HG03175 (cell line): ENCODE measurements at regions not wholly inside any gene's neighbourhood (a gene's known extent, or its start where the extent isn't known, plus 50 kb on each side); places are given as distances from the start of the nearest gene placed in this dataset.

Experiments
- ATAC-seq: cut with Tn5 transposase; IDR thresholded peaks from one replicate; pipeline ENCODE4 v1.9.1; 2021; ENCODE audit warnings: mild to moderate bottlenecking, moderate library complexity; ENCODE audit not compliant: unreplicated experiment

DNA sequence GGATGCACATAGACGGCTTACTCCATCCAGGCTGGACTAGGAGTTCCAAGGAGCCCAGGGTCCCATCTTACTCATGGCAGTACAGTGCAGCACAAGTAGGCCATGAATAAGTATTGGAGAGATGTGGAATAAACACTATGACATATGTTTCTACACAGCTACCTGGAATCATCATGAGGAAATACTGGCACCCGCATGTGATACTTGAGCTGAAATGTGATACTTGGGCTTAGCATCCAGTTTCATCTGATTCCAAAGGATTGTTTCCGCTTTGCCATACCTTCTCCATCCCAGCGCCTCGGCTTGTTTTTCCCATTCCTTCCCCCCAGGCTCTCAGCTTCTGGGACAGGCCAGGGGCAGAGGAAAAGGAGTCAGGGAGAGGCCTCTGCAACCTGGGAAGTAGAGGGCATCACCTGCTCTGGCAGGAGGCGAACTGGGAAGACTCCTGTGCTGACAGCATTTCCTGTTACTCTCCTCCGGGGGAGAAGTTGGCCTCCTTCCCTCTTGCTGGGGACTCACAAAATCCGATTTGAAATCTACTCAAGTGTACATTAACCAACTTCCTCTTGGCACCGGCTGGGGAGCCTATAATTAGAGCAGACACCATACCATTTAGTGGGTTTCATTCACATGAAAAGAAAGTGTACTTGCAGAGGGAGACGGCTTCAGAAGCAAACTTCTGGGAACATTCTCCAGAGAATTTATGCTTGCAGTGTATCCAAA, 187.8 kb downstream of the MIAT start:
- no peak for ATAC-seq

- ATAC-seq = no peak
Measured at GRCh38 chr22:26846076-26846475, 188.7 kb downstream of the MIAT start.

GRCh38 chr22:26846645-26847044, 189.3 kb downstream of the MIAT start:
- peak; percentile 63 for ATAC-seq

DNA sequence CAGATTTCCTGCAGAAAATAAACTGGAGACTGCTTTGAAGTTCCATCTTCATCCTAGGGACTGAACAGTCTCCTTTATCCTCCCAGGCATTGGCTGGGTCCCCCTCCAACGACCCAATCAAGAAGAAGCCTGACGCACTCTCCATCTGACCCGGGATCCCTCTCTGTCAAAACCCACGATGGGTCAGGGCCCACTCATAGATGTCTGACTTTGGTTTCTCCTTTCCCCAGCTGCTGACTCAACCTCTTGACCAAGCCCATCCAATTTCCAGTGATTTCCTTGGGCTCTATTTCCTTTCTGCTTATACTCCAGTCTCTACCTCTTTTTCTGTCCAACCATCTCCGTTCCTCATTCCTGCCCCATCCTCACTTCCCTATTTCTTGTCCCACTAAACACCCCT, 189.7 kb downstream of the MIAT start:
- ATAC-seq = no peak

- ATAC-seq = no peak
Measured at GRCh38 chr22:26847816-26848215, 190.4 kb downstream of the MIAT start.

GRCh38 chr22:26848244-26848920, 191.0 kb downstream of the MIAT start:
- ATAC-seq = no peak

- ATAC-seq = no peak
Measured at GRCh38 chr22:26849575-26849974, 192.2 kb downstream of the MIAT start.

DNA sequence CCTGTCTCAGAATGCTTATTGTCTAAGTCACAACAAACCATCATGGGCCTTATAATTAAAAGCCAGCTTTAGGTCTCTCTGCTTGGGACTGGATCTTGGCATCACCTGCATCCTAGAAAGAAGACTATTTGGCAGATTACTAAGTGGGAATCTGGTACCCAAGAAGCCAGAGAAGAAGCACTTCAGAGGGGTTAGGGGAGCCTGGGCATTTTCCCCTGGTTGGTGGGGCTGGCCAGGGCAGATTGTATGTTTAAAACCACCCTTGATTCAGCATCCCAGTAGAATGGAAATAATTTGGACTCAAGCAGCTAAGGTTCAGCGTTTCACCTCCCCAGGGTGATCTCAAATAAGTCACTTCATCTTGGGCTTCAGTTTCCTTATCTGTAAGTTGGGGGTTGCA, 193.7 kb downstream of the MIAT start:
- ATAC-seq = no peak

DNA sequence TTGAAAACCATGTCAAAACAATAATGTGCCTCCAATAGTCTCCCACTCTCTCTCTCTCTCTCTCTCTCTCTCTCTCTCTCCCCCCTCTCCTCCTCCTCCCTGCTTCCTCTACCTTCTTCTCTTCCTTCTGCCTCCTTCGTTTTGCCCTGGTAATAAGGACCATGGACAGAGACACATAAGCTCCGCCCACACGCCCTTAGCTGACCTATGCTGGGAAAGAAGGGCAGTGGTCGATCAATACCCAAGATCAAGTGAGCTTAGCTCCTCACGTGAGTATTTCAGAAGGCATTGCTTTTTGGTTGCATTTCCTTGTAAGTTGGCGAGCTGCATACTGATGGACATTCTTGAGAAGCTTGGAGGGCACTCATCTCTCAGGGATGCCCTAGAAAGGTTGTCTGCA, 194.8 kb downstream of the MIAT start:
- ATAC-seq = no peak

- ATAC-seq = no peak
Measured at GRCh38 chr22:26853071-26853470, 195.7 kb downstream of the MIAT start.

GRCh38 chr22:26853495-26853894, 196.1 kb downstream of the MIAT start:
- ATAC-seq = no peak

DNA sequence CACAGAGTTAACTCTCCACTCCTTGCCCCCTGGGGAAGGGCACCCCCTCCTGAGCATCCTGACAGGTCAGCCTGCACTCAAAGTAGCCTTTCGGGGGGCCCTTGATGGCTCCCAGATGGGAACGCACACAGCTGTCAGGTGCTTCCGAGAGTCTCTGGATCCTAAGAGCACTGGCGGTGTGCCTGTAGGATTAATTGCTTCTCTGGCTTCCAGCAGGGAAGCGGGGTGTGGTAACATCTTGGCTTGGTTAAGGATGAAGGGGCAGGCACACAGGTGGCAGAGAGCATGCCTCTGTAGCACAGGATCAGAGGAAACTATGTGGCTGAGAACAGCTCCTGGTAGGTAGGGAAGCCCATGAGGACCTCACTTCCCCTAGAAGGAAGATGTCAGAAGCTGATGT, 199.8 kb downstream of the MIAT start:
- no peak for ATAC-seq

GRCh38 chr22:26860301-26860700, 202.9 kb downstream of the MIAT start:
- no peak for ATAC-seq

DNA sequence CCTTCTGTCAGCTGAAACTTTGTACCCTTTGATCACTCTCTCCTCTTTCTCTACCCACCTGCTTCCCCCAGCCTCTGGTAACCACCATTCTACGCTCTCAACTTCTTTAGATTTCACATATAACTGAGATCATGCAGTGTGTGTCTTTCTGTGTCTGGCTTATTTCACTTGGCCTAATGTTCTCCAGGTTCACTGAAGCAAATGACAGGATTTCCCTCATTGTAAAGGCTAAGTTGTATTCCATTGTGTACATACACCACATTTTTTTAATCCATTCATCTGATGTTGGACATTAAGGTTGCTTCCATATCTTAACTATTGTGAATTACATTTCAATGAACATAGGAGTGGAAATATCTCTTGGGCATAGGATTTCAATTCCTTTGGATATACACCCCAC, 207.6 kb downstream of the MIAT start:
- no peak for ATAC-seq

GRCh38 chr22:26883393-26883792, 226.0 kb downstream of the MIAT start:
- no peak for ATAC-seq

DNA sequence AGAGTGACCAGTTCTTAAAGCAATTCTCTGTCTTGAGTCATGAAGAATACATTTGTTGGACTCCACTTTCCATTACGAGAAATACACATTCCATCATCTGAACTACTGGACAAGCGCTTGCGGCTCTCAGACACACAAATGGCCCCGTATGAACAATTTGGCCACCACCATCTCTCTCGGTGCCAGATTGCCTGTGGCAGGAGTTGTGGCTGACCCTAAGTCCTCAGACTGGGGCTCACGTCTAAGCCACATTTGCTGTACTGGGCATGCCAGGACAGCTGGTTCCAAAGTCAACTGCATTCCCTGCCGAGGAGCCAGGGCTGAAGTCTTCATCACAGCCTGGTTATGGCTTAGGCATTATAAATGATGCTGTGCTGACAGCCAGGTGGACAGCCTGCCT, 227.5 kb downstream of the MIAT start:
- no peak for ATAC-seq

DNA sequence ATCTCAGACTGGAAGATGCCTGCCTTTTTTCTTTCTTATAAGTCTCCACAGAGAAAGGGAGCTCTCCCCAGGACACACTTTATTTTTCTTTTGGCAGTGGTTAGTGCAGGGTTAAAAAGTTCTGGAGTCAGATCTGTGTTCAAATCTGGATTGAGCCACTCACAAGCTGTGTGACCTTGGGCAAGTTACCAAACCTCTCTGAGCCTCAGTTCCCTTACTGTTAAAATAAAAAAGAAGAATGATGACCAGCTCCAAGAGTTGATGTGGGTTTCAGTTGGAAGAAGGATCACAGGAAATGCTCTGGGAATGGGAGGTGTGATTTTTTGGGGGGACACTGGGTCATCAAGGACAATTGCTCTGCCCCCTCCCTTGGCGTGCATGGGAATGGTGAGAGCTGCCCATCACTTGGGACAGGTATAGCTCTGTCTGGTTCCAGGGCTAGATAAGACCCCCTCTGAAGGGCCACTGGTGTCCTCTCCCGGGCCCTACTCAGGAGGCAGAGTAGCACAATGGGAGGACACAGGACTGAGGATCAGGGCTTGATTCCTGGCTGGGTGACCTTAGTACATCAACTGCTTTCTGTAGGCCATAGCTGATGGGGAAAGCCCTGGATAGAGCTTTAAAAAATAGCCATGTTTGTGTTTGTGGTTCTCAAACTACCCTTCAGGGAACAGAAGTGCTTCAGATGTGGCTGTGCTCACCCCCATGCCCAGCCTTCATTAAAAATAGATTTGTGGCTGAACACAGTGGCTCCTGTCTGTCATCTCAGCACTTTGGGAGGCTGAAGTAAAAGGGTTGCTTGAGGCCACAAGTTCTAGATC, 228.3 kb downstream of the MIAT start:
- no peak for ATAC-seq

DNA sequence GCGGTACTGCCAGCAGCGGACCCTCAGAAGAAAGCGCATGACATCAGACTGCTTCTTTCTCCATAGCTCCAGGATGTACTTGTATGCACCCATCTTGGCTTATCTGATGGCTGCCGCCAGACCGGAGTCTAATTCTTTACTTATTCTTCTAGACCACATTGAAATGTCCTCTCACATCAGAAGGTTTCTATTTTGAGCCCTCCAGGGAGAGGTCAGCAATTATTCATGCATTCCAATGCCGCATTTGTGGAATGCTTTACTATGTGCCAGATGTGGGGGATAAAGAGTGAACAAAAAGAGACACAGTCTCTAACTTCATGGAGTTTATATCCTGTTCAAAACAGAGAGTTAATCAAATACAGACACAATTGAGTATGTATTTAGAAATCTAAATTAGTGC, 230.1 kb downstream of the MIAT start:
- ATAC-seq = no peak

- no peak for ATAC-seq
Measured at GRCh38 chr22:26887916-26888315, 230.5 kb downstream of the MIAT start.

- no peak for ATAC-seq
Measured at GRCh38 chr22:26888887-26889286, 231.5 kb downstream of the MIAT start.

DNA sequence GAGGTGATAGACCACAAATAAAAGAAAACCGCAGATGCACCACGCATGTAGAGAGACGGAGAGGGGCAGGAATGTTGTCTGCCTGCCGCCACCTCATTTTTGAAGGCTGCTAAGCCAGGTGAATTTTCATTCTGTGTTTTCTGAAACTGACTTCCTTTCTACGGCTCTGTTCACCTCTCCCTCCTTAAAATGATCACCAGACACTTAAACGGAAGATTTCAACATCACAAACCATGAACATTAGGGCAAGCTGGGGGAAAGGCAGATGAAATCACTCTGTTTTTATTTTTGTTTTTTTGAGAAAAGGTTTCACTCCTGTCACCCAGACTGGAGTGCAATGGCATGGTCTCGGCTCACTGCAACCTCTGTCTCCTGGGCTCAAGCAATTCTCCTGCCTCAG, 232.4 kb downstream of the MIAT start:
- no peak for ATAC-seq

- ATAC-seq = no peak
Measured at GRCh38 chr22:26890870-26891269, 233.5 kb downstream of the MIAT start.
